Adrenal gland (tissue), 5 donors: ENCODE measurements at regions not wholly inside any gene's neighbourhood (a gene's known extent, or its start where the extent isn't known, plus 50 kb on each side); places are given as distances from the start of the nearest gene placed in this dataset.

Source experiments
- CTCF ChIP-seq, 6 experiments: fragments of 450-650 bp in 4 of 6; fragments of 200-600 bp in 2 of 6; sonication (generic) in 1 of 6; IDR thresholded peaks; 1 replicate in 5 of 6; 2 replicates in 1 of 6; pipeline versions ENCODE4 v1.5.1 to v1.8.0; 2016 to 2021; ENCODE audit warnings: antibody characterized with exemption in 6 of 6, mild to moderate bottlenecking in 2 of 6, moderate library complexity in 1 of 6
- POLR2A ChIP-seq, 2 donors: fragments of 450-650 bp; IDR thresholded peaks; one replicate each; pipeline ENCODE4 v1.6.1; 2017; ENCODE audit warnings: antibody characterized with exemption in 2 of 2, mild to moderate bottlenecking in 2 of 2, moderate library complexity in 1 of 2
- donor health status: DM: no; HTN: no; CAD: no.

GRCh38 chr7:33775790-33776189 is 129.5 kb upstream of the BMPER start:
- TF ChIP-seq CTCF (IDR thresholded peaks at IDR 0.05) (no peak), POLR2A (IDR thresholded peaks at IDR 0.05) (no peak)
